Psoas muscle (tissue), 7 donors: ENCODE measurements at regions not wholly inside any gene's neighbourhood (a gene's known extent, or its start where the extent isn't known, plus 50 kb on each side); places are given as distances from the start of the nearest gene placed in this dataset.

Experiments used
- ATAC-seq, 4 donors: fragments of 200-7000 bp; cut with Tn5 transposase; one replicate each; pipeline ENCODE4 v1.9.1; 2020; ENCODE audit warnings: moderate library complexity in 3 of 4, mild to moderate bottlenecking in 2 of 4
- DNase-seq, 2 donors: peaks; one replicate each; pipeline ENCODE4 v3.0.0-alpha.2; 2020
- H3K27ac ChIP-seq: fragments of 200-600 bp; one replicate; pipeline ENCODE4 v1.8.0; 2022
- H3K27me3 ChIP-seq, 3 donors: fragments of 200-600 bp in 1 of 3; one replicate each; pipeline versions ENCODE4 v1.6.1 to v1.8.0; 2013 to 2022; ENCODE audit warnings: low read length in 2 of 3, mild to moderate bottlenecking in 2 of 3, moderate library complexity in 1 of 3; ENCODE audit not compliant: insufficient read depth in 3 of 3
- H3K36me3 ChIP-seq, 2 donors: fragments of 200-600 bp in 1 of 2; one replicate each; pipeline versions ENCODE4 v1.6.1 to v1.8.0; 2013 to 2022; ENCODE audit warnings: low read depth in 1 of 2, mild to moderate bottlenecking in 1 of 2, moderate library complexity in 1 of 2; ENCODE audit not compliant: insufficient read depth in 1 of 2
- H3K4me1 ChIP-seq: fragments of 200-600 bp; one replicate; pipeline ENCODE4 v1.8.0; 2022
- H3K4me3 ChIP-seq: fragments of 200-600 bp; one replicate; pipeline ENCODE4 v1.8.0; 2022; ENCODE audit warnings: mild to moderate bottlenecking
- H3K9me3 ChIP-seq: fragments of 200-600 bp; one replicate; pipeline ENCODE4 v1.8.0; 2022
- CTCF ChIP-seq: fragments of 200-600 bp; IDR thresholded peaks from one replicate; pipeline ENCODE4 v1.8.0; 2022; ENCODE audit warnings: antibody characterized with exemption
- WGBS, 3 donors: extraction: QIAGEN DNeasy Blood & Tissue Kit; methylation state at CpG; one replicate each; pipeline versions ENCODE4 v1.1.6 to v1.1.7; 2013; 5-methylcytosine and 5-hydroxymethylcytosine counted together
- intact Hi-C, 2 donors: fragments of 100-400 bp; cut with DNase I; formaldehyde crosslinking; loops; one replicate each; pipeline versions ENCODE4 v1.11.0 to v1.14.2; 2022
- donor health status: healthy with polysubstance abuse.
- donor health status: DM: no; HTN: no; CAD: no; lungs with moderate emphysema.
- donor health status: Bipolar disorder and iron deficiency.
- donor health status: healthy.
- donor health status: DM: yes; HTN: yes; CAD: no.
- donor health status: DM: no; HTN: no; CAD: no.
- donor health status: DM: yes; HTN: yes; CAD: no.

GRCh38 chr22:34070531-34070930 lies 150.3 kb upstream of the LARGE1 start:
- Histone ChIP-seq H3K9me3 (no peaks in the 10 kb centered on the region), H3K27me3 (peaks cover 0 to 5% (median 0%) of the 10 kb centered on the region in 3 donors), H3K27ac (no peak overlapping the region), H3K4me3 (no peak overlapping the region), H3K36me3 (no peaks in the 10 kb centered on the region), H3K4me1 (no peaks in the 10 kb centered on the region)
- WGBS, 3 donors, result 64 to 79% (median 67%) methylated on average over 3 of the region's 3 CpGs
- no peak for DNase-seq
- ATAC-seq, result no peak
- intact Hi-C loops, result no loop called here
- TF ChIP-seq CTCF, result no peak

- Histone ChIP-seq H3K9me3 (no peaks in the 10 kb centered on the region), H3K27ac (no peak overlapping the region), H3K36me3 (no peaks in the 10 kb centered on the region), H3K4me3 (no peak overlapping the region), H3K4me1 (no peaks in the 10 kb centered on the region), H3K27me3 (peaks cover 0 to 5% (median 0%) of the 10 kb centered on the region in 3 donors)
- intact Hi-C loops, result no loop called here
- WGBS, 3 donors, result 53 to 64% (median 54%) methylated on average over 4 of the region's 4 CpGs
- ATAC-seq (no peak), DNase-seq (no peak)
- TF ChIP-seq CTCF, result no peak
These were observed 152.3 kb upstream of the LARGE1 start for GRCh38 chr22:34072585-34072984.

- H3K4me1 ChIP-seq, result no peaks in the 10 kb centered on the region
- no peak for TF ChIP-seq CTCF
- DNase-seq (no peak), ATAC-seq (no peak)
- H3K9me3 ChIP-seq, result no peaks in the 10 kb centered on the region
- no peaks in the 10 kb centered on the region for H3K36me3 ChIP-seq
- H3K27me3 ChIP-seq, result peaks cover 0 to 1% (median 0%) of the 10 kb centered on the region in 3 donors
- H3K27ac ChIP-seq, result no peak overlapping the region
- intact Hi-C loops, result no loop called here
- WGBS, 3 donors, result 73 to 79% (median 76%) methylated on average over 2 of the region's 2 CpGs
- no peak overlapping the region for H3K4me3 ChIP-seq
These were observed 160.2 kb upstream of the LARGE1 start for GRCh38 chr22:34080433-34080832.

GRCh38 chr22:34096770-34097169 lies 176.5 kb upstream of the LARGE1 start:
- Histone ChIP-seq H3K9me3 (no peaks in the 10 kb centered on the region), H3K4me1 (no peaks in the 10 kb centered on the region), H3K4me3 (no peak overlapping the region), H3K27ac (no peak overlapping the region), H3K27me3 (peaks cover 0 to 2% (median 0%) of the 10 kb centered on the region in 3 donors), H3K36me3 (no peaks in the 10 kb centered on the region)
- TF ChIP-seq CTCF, result no peak
- no peak for ATAC-seq
- intact Hi-C loops, result no loop called here
- WGBS, 3 donors, result 80 to 91% (median 85%) methylated on average over 3 of the region's 3 CpGs
- no peak for DNase-seq

GRCh38 chr22:34099278-34099677 lies 179.0 kb upstream of the LARGE1 start:
- Histone ChIP-seq H3K36me3 (no peaks in the 10 kb centered on the region), H3K4me3 (no peak overlapping the region), H3K27me3 (peaks cover 0 to 5% (median 2%) of the 10 kb centered on the region in 3 donors), H3K9me3 (no peaks in the 10 kb centered on the region), H3K4me1 (no peaks in the 10 kb centered on the region), H3K27ac (no peak overlapping the region)
- 19 to 69% (median 30%) methylated on average over 1 of the region's 1 CpG for WGBS, 3 donors
- intact Hi-C loops, result no loop called here
- TF ChIP-seq CTCF, result no peak
- no peak for DNase-seq
- no peak for ATAC-seq
